Lung microvascular endothelial cell (primary cell): ENCODE measurements at regions not wholly inside any gene's neighbourhood (a gene's known extent, or its start where the extent isn't known, plus 50 kb on each side); places are given as distances from the start of the nearest gene placed in this dataset.

Experiments used
- DNase-seq, 2 donors: peaks; one replicate each; pipeline versions ENCODE4 v3.0.0 to v3.0.0-alpha.2; 2010; ENCODE audit warnings: low read depth in 2 of 2

DNA sequence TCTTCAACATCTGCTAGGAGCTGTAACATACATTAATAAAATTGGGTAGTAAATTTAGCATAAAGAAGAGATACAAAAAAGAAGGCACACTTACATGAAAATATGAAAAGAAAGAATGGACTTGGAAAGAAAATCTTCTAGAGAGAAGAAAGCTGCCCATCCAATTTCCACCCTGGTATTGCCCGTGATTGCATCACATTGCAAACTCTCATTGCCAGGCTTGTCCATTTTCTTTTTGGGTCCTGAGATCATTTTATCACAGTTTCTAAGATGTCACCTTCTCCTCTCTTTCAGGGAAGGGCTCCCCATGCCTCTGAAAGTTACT lies 321.5 kb downstream of the RND3 start:
- DNase-seq = no peak

DNA sequence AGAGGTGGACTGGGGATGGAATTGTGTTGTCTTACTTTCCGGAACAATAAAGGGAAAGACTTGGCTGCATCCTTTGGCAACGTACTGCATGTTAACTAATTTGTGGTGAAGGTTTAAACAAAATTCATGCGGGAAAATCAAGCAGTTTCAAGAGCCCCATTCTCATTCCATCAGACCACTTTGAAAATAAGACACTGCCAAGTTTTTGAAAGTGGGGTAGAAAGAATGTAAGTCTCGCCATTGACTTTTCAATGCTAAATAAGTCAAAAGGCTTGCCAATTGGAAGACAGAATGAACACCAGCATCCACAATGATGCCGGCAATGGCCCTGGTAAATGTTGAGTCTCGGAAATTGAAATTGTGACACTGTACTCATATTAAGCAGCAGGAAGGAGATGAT lies 322.0 kb downstream of the RND3 start:
- no peak for DNase-seq

DNA sequence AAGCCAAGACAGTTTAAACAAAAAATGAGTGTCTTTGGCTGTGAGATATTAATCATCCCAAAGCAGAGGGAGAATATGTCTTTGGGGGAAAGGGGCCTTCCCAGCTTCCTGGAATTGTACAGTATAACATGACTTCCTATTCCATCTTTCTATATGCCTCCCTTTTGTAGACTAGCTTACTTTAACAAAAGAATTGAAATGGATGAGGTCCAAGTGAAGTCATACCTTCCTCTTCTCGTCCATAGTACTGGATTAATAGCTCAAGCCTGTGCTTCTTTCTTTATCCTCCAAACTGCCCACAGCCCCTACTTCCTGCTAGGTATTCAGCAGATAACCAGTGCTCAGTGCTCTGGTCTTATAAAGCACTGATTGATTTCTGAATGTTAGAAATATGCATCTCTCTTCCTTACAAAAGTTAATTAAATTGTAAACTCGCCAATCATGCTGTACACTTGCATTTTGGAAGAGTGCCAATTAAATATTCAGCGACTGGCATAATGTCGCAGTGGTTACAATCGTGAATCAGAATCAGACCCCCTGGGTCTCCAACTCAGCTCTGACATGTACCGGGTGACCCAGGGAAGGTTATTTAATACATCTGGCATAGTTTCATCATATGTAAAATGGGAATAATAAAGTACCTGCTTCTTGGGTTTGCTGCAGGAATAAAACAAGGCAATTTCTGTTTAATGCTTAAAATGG lies 325.1 kb downstream of the RND3 start:
- DNase-seq = peak; percentile 72 to 87

DNA sequence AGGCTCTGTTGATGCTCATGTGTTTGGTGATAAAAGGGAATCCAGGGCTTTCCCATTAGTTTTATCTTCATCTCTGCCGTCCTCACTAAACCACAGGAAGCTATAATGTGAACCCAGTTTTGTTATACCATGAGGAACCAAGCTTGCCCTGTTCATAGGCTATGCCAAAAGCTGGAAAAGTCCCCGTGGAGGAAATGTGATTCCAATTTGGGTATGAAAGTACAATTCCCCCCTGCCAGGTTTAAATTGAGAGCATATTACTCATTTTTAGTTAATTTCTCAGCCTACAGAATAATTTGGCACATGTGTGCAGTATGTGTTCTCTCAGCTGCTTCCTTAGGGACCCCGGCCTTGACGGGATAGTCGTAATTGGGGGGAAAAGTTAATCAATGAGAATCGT lies 327.4 kb downstream of the RND3 start:
- DNase-seq = no peak

GRCh38 chr2:150159300-150159699 lies 328.2 kb downstream of the RND3 start:
- no peak for DNase-seq

DNA sequence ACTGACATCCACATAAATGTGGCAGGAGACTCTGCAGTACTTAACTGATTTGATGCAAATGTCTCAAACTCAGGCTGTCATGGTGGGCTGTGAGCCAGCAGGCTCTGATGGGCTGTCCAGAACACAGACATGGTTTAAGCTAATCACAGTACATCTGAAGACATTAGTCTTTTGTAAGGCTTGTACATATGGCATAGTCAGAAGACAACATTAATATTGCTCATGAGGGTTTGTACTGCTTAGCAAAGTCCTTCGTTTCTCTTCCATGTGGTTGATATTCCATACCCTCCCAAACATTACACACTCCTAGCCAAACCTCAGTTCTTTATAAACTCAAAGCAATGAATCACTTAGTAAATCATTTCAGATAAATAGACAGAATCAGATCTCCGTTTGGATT lies 330.6 kb downstream of the RND3 start:
- DNase-seq = no peak

DNA sequence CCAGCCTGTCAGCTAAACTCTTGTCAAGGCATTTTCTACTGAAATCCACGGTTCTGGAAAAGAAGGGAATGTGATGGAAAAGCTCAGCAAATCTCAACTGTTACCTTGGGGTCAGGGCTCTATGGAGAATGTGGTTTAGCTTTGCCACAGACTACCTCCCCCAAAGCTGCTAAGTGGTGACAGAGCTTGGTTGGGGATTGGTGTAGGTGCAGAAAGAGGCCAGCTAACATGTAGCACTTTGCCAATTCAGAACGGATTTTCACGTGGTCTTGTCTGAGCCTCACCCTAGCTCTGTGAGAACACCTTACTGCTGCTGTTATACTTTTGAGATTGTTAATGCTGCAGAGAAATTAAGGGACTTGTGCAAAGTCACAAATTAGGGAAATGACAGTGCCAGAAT lies 331.1 kb downstream of the RND3 start:
- DNase-seq = no peak

GRCh38 chr2:150154308-150154797 lies 333.1 kb downstream of the RND3 start:
- no peak for DNase-seq

- no peak for DNase-seq
Measured at GRCh38 chr2:150153646-150154307, 333.7 kb downstream of the RND3 start.

GRCh38 chr2:150152230-150152629 lies 335.2 kb downstream of the RND3 start:
- no peak for DNase-seq

- DNase-seq = no peak
Measured at GRCh38 chr2:150150144-150150543, 337.3 kb downstream of the RND3 start.

GRCh38 chr2:150147889-150148683 lies 339.4 kb downstream of the RND3 start:
- peak in 1 of 2 donors; percentile 48 for DNase-seq

- DNase-seq = no peak
Measured at GRCh38 chr2:150146879-150147278, 340.6 kb downstream of the RND3 start.

DNA sequence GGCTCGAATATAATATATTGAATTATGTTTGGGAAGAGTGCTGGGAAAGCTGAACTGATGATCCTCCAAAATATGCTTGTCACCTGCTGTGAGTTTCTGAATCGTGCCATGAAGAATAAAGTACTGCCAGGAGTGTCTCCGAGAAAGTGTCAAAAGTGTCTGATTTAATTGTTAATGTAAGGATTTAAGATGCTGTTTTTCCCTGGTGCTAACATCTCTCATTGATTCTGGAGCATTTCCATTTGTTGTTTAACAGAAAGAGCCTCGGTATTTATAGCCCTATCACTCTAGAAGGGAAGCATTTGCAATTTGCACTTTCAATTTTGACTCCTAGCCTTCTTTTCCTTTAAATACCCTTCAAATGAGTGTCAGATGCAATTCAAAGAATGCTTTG lies 342.2 kb downstream of the RND3 start:
- no peak for DNase-seq

DNA sequence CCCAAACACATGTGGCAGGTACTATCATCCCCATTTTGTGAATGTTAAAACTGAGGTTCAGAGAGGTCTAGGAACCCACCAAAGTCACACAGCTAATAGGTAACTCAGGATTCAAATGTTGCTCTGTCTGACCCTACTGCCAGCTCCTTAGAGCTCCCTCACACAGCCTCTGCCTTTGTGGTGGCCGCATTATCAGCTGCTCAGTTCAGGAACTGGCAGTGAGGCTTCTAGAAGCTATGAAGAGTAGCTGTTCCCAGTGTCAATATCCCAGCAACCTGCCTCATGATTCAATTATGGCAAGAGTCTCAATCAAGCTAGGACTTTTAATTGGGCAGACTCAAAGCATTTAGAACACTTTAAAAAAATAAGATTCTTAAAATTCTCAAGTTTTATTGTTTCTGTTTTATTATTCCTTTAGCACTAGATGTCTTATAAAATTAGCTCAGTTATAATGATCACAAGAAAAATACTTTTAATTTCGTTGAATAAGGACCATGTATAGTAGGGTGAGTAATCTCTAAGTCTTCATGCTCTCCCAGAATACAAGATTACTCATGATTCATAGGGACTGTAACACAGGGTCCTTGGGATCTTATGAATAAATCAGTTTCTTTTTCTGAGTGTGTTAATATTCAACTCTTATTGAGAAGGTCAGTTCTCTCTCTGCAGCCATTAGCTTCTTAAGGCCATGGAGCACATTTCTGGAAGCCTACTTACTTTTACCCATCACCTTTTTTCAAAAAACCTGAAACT lies 342.7 kb downstream of the RND3 start:
- DNase-seq = peak in 1 of 2 donors; percentile 46

GRCh38 chr2:150143087-150143536 lies 344.4 kb downstream of the RND3 start:
- peak in 1 of 2 donors; percentile 72 for DNase-seq

GRCh38 chr2:150142561-150142960 lies 344.9 kb downstream of the RND3 start:
- peak in 1 of 2 donors; percentile 61 for DNase-seq

DNA sequence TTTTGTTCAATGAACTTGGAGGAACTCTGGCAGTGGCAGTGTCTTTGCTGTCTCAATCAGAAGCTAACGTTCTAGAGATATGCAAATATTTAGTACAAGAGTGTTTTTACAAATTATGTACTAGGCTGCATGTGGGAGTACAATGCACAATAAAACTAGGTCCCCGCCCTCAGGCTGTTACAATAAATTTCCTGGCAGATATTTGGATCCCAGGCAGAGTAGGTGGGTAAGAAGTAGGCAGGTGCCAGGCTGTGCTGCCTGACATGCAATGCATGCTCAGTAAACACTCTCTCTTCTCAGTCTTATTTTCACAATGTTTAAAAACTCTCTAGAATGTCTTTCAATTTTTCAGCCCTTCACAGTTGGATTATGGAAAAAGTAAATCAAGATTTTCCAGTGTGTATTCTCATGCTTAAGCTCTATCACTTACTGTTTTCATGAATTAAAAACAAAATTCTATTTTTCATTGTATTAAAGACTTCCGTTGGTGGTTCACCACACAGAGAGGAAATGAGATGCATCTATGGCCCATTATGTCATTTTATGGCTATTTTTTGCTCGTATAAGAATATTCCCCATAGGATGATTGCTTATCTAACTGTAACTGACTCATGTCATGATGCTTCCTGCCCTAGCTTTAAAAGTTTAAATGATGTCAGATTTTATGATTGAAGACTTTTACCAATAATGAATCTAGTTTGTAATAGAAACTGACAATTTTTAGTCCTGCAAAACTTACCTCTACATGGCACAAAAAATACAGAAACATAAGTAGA lies 346.1 kb downstream of the RND3 start:
- DNase-seq = peak; percentile 80 to 90

DNA sequence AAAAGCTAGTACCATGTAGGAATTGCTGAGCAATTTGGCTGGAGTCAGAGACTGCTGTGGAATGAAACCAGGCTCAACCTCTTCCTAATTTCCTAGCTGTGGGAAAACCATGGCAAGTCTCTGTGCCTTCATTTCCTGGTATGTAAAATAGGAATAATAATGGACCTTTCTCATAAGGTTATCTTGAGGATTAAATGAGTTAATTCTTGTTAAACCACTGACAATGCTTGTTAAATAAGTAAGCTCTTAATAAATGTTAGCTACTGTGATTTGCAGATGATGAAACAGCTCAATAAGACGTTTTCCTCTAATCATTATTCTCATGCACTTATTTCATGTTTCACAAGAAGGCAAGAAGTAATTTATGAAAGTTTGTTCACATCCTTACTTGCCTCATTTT lies 346.7 kb downstream of the RND3 start:
- peak in 1 of 2 donors; percentile 21 for DNase-seq

- no peak for DNase-seq
Measured at GRCh38 chr2:150138587-150138986, 348.9 kb downstream of the RND3 start.
